Fibroblast of lung (primary cell): ENCODE measurements at regions not wholly inside any gene's neighbourhood (a gene's known extent, or its start where the extent isn't known, plus 50 kb on each side); places are given as distances from the start of the nearest gene placed in this dataset.
"Not testable (repeated sequence)": the region's sequence is repeated elsewhere in the genome, so short reads cannot be mapped to it uniquely, and the experiment has no call there.

Source experiments
- EZH2 ChIP-seq: IDR thresholded peaks from 2 replicates; pipeline ENCODE4 v1.5.1; 2012; ENCODE audit warnings: low read length, control low read depth, mild to moderate bottlenecking; ENCODE audit errors: missing control alignments
- TF ChIP-seq, protein P1 (sequence below), 2 donors: IDR thresholded peaks in 1 of 2; conservative IDR thresholded peaks in 1 of 2; 1 replicate in 1 of 2; 2 replicates in 1 of 2; pipeline ENCODE4 v1.5.1; 2011 to 2012; ENCODE audit warnings: low read length in 2 of 2, control low read depth in 1 of 2, inconsistent platforms in 1 of 2, low read depth in 1 of 2, mild to moderate bottlenecking in 1 of 2

DNA sequence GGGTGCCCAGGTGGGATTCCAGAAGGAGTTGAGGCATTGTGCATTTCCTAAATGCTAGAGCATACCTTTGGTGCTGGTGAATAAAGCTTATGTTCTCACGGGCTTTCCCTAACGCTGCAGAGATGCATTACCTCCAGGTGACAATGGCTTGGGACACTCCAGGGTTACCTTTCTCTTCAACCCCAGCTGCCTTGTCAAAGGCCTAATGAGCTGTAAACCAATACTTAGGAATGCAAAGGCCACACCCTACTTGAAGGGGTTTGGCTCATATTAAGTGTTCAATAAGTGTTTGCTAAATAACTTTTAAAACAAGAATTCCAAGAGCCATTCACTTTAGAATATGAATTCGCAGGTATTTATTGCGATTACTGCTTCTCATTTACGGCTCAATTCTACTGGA, 77.6 kb upstream of the PAX8 start:
- TF ChIP-seq, protein P1, sequence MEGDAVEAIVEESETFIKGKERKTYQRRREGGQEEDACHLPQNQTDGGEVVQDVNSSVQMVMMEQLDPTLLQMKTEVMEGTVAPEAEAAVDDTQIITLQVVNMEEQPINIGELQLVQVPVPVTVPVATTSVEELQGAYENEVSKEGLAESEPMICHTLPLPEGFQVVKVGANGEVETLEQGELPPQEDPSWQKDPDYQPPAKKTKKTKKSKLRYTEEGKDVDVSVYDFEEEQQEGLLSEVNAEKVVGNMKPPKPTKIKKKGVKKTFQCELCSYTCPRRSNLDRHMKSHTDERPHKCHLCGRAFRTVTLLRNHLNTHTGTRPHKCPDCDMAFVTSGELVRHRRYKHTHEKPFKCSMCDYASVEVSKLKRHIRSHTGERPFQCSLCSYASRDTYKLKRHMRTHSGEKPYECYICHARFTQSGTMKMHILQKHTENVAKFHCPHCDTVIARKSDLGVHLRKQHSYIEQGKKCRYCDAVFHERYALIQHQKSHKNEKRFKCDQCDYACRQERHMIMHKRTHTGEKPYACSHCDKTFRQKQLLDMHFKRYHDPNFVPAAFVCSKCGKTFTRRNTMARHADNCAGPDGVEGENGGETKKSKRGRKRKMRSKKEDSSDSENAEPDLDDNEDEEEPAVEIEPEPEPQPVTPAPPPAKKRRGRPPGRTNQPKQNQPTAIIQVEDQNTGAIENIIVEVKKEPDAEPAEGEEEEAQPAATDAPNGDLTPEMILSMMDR (conservative IDR thresholded peaks at IDR 0.05 in 1 of 2, IDR thresholded peaks at IDR 0.05 in 1 of 2; ENCODE audit: low read depth in 1 of 2, low read length in 2 of 2), result not testable (repeated sequence)
- TF ChIP-seq EZH2, result not testable (repeated sequence)
